ENCODE measurements at regions not wholly inside any gene's neighbourhood (a gene's known extent, or its start where the extent isn't known, plus 50 kb on each side); places are given as distances from the start of the nearest gene placed in this dataset.

DNA sequence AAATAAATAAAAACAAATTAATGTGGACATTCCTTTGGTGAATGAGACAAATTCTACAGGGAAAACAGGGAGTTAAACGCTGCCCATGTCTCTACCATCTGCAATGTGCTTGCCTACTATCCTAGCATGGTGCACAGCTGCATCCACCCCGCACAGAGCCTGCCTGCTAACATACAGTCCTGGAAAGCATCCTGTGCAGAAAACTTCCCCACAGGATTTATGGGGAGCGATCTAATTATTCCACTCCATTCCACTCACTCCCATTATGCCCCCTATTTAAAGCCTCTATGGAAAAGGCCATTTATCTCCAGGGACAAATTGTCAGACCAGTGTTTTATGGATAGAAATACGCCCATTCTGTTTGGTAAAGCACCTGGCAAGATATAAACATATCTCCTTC, 144.5 kb downstream of the MAF start (continued):
- TF ChIP-seq, protein P1, sequence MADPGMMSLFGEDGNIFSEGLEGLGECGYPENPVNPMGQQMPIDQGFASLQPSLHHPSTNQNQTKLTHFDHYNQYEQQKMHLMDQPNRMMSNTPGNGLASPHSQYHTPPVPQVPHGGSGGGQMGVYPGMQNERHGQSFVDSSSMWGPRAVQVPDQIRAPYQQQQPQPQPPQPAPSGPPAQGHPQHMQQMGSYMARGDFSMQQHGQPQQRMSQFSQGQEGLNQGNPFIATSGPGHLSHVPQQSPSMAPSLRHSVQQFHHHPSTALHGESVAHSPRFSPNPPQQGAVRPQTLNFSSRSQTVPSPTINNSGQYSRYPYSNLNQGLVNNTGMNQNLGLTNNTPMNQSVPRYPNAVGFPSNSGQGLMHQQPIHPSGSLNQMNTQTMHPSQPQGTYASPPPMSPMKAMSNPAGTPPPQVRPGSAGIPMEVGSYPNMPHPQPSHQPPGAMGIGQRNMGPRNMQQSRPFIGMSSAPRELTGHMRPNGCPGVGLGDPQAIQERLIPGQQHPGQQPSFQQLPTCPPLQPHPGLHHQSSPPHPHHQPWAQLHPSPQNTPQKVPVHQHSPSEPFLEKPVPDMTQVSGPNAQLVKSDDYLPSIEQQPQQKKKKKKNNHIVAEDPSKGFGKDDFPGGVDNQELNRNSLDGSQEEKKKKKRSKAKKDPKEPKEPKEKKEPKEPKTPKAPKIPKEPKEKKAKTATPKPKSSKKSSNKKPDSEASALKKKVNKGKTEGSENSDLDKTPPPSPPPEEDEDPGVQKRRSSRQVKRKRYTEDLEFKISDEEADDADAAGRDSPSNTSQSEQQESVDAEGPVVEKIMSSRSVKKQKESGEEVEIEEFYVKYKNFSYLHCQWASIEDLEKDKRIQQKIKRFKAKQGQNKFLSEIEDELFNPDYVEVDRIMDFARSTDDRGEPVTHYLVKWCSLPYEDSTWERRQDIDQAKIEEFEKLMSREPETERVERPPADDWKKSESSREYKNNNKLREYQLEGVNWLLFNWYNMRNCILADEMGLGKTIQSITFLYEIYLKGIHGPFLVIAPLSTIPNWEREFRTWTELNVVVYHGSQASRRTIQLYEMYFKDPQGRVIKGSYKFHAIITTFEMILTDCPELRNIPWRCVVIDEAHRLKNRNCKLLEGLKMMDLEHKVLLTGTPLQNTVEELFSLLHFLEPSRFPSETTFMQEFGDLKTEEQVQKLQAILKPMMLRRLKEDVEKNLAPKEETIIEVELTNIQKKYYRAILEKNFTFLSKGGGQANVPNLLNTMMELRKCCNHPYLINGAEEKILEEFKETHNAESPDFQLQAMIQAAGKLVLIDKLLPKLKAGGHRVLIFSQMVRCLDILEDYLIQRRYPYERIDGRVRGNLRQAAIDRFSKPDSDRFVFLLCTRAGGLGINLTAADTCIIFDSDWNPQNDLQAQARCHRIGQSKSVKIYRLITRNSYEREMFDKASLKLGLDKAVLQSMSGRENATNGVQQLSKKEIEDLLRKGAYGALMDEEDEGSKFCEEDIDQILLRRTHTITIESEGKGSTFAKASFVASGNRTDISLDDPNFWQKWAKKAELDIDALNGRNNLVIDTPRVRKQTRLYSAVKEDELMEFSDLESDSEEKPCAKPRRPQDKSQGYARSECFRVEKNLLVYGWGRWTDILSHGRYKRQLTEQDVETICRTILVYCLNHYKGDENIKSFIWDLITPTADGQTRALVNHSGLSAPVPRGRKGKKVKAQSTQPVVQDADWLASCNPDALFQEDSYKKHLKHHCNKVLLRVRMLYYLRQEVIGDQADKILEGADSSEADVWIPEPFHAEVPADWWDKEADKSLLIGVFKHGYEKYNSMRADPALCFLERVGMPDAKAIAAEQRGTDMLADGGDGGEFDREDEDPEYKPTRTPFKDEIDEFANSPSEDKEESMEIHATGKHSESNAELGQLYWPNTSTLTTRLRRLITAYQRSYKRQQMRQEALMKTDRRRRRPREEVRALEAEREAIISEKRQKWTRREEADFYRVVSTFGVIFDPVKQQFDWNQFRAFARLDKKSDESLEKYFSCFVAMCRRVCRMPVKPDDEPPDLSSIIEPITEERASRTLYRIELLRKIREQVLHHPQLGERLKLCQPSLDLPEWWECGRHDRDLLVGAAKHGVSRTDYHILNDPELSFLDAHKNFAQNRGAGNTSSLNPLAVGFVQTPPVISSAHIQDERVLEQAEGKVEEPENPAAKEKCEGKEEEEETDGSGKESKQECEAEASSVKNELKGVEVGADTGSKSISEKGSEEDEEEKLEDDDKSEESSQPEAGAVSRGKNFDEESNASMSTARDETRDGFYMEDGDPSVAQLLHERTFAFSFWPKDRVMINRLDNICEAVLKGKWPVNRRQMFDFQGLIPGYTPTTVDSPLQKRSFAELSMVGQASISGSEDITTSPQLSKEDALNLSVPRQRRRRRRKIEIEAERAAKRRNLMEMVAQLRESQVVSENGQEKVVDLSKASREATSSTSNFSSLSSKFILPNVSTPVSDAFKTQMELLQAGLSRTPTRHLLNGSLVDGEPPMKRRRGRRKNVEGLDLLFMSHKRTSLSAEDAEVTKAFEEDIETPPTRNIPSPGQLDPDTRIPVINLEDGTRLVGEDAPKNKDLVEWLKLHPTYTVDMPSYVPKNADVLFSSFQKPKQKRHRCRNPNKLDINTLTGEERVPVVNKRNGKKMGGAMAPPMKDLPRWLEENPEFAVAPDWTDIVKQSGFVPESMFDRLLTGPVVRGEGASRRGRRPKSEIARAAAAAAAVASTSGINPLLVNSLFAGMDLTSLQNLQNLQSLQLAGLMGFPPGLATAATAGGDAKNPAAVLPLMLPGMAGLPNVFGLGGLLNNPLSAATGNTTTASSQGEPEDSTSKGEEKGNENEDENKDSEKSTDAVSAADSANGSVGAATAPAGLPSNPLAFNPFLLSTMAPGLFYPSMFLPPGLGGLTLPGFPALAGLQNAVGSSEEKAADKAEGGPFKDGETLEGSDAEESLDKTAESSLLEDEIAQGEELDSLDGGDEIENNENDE (IDR thresholded peaks at IDR 0.05; ENCODE audit: insufficient replicate concordance, low read length), result no peak
- no peak for TF ChIP-seq RXRA (IDR thresholded peaks at IDR 0.05; ENCODE audit: insufficient read depth, low read depth, low read length)
- no peak for TF ChIP-seq EP300 (IDR thresholded peaks at IDR 0.05; ENCODE audit: borderline replicate concordance in 1 of 2, low read depth in 2 of 2, low read length in 2 of 2)

Data from H1 (cell line).